Activated T-helper 1 cell treated with anti-CD3 and anti-CD28 coated beads, Interleukin-2, amount 50 U/mL, for 16 hours (primary cell): ENCODE measurements at regions not wholly inside any gene's neighbourhood (a gene's known extent, or its start where the extent isn't known, plus 50 kb on each side); places are given as distances from the start of the nearest gene placed in this dataset.

Source experiments
- DNase-seq, 2 donors: peaks; one replicate each; pipeline ENCODE4 v3.0.0-alpha.2; 2020; ENCODE audit warnings: low read depth in 1 of 2, low spot score in 1 of 2

GRCh38 chr11:127269911-127270310 is 269.3 kb upstream of the KIRREL3 start:
- DNase-seq = no peak

GRCh38 chr11:127268932-127269331 is 268.4 kb upstream of the KIRREL3 start:
- DNase-seq = no peak

- no peak for DNase-seq
These were observed 268.0 kb upstream of the KIRREL3 start for GRCh38 chr11:127268521-127268920.

- no peak for DNase-seq
These were observed 258.5 kb upstream of the KIRREL3 start for GRCh38 chr11:127259102-127259501.

GRCh38 chr11:127255209-127255608 is 254.6 kb upstream of the KIRREL3 start:
- no peak for DNase-seq

GRCh38 chr11:127252321-127252720 is 251.8 kb upstream of the KIRREL3 start:
- DNase-seq = no peak

GRCh38 chr11:127249576-127249975 is 249.0 kb upstream of the KIRREL3 start:
- DNase-seq = no peak

GRCh38 chr11:127248476-127248875 is 247.9 kb upstream of the KIRREL3 start:
- no peak for DNase-seq

GRCh38 chr11:127247261-127247851 is 246.8 kb upstream of the KIRREL3 start:
- no peak for DNase-seq

- DNase-seq = no peak
These were observed 242.1 kb upstream of the KIRREL3 start for GRCh38 chr11:127242676-127243075.

- no peak for DNase-seq
These were observed 237.8 kb upstream of the KIRREL3 start for GRCh38 chr11:127238321-127238720.

- DNase-seq = no peak
These were observed 236.2 kb upstream of the KIRREL3 start for GRCh38 chr11:127236776-127237175.

GRCh38 chr11:127233998-127234397 is 233.4 kb upstream of the KIRREL3 start:
- DNase-seq = no peak

- DNase-seq = no peak
These were observed 229.8 kb upstream of the KIRREL3 start for GRCh38 chr11:127230392-127230791.

- DNase-seq = no peak
These were observed 226.4 kb upstream of the KIRREL3 start for GRCh38 chr11:127226949-127227348.

- DNase-seq = no peak
These were observed 225.8 kb upstream of the KIRREL3 start for GRCh38 chr11:127226380-127226779.

- no peak for DNase-seq
These were observed 225.0 kb upstream of the KIRREL3 start for GRCh38 chr11:127225619-127226018.

GRCh38 chr11:127224276-127224675 is 223.7 kb upstream of the KIRREL3 start:
- DNase-seq = no peak

GRCh38 chr11:127223633-127224032 is 223.1 kb upstream of the KIRREL3 start:
- DNase-seq = no peak

- no peak for DNase-seq
These were observed 222.5 kb upstream of the KIRREL3 start for GRCh38 chr11:127223026-127223425.

- DNase-seq = no peak
These were observed 219.1 kb upstream of the KIRREL3 start for GRCh38 chr11:127219704-127220103.

- no peak for DNase-seq
These were observed 217.7 kb upstream of the KIRREL3 start for GRCh38 chr11:127218275-127218608.

- DNase-seq = no peak
These were observed 217.1 kb upstream of the KIRREL3 start for GRCh38 chr11:127217452-127218274.
